ENCODE measurements at regions not wholly inside any gene's neighbourhood (a gene's known extent, or its start where the extent isn't known, plus 50 kb on each side); places are given as distances from the start of the nearest gene placed in this dataset.

DNA sequence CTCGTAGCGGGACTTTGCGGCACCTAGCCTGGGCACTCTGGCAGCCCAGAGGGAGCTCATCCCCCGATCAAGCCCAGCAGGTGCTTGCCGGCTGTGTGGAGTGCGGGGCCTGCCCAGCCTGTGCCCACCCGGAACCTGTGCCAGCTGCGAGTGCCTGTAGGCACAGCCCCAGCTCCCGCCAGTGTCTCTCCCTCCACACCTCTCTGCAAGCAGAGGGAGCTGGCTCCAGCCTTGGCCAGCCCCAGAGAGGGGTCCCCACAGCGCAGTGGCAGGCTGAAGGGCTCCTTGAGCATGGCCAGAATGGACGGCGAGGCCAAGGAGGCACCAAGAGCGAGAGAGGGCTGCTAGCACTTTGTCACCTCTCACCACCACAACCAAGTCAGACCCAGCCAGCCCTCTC lies 55.5 kb upstream of the C1QTNF9B start:
- Histone ChIP-seq H3K4me3 (no peak overlapping the region), H3K9me3 (no peaks in the 10 kb centered on the region), H3K27ac (no peak overlapping the region), H3K36me3 (no peaks in the 10 kb centered on the region), H3K27me3 (no peaks in the 10 kb centered on the region), H3K4me1 (ENCODE audit: insufficient read depth) (no peaks in the 10 kb centered on the region)
- no peak for DNase-seq
- intact Hi-C loops (cut with DNase I), result no loop called here
- TF ChIP-seq, protein P1, sequence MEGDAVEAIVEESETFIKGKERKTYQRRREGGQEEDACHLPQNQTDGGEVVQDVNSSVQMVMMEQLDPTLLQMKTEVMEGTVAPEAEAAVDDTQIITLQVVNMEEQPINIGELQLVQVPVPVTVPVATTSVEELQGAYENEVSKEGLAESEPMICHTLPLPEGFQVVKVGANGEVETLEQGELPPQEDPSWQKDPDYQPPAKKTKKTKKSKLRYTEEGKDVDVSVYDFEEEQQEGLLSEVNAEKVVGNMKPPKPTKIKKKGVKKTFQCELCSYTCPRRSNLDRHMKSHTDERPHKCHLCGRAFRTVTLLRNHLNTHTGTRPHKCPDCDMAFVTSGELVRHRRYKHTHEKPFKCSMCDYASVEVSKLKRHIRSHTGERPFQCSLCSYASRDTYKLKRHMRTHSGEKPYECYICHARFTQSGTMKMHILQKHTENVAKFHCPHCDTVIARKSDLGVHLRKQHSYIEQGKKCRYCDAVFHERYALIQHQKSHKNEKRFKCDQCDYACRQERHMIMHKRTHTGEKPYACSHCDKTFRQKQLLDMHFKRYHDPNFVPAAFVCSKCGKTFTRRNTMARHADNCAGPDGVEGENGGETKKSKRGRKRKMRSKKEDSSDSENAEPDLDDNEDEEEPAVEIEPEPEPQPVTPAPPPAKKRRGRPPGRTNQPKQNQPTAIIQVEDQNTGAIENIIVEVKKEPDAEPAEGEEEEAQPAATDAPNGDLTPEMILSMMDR (IDR thresholded peaks at IDR 0.05), result no peak
- TF ChIP-seq POLR2A (IDR thresholded peaks at IDR 0.05) (no peak), EP300 (IDR thresholded peaks at IDR 0.05) (no peak)
- WGBS, 3 donors, result 91 to 96% (median 95%) methylated on average over 13 of the region's 13 CpGs

DNA sequence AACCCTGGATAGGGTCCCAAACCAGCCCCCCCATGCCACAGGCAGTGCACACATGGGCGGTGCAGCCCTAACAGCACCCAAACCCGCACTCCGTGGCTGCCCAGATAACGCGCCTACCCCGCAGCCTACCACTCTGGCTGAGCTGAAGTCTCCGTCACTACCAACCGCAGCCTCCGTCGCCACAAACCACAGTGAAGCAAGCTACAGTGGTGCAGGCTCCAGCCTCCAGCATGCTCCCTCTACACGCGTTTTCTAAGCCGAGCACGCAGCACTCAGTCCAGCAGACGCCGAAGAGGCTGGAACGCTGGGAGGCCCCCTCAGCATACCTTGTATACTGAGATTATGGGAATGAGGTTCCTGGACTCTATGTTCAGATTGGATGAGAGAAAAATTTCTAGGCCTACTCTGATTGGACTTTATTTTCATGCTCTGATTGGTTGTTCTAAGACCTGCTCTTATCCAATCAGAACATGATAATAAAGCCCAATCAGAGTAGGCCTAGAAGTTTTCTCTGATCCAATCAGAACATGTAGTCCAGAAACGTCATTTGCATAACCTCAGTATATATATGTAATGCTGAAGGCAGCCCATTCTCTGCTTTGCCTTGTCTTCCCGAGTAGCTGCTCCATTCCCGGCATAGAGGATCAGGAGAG lies 56.7 kb upstream of the C1QTNF9B start:
- Histone ChIP-seq H3K36me3 (no peaks in the 10 kb centered on the region), H3K27me3 (no peaks in the 10 kb centered on the region), H3K9me3 (no peaks in the 10 kb centered on the region), H3K4me1 (ENCODE audit: insufficient read depth) (no peaks in the 10 kb centered on the region), H3K27ac (no peak overlapping the region), H3K4me3 (no peak overlapping the region)
- no peak for DNase-seq
- TF ChIP-seq POLR2A (IDR thresholded peaks at IDR 0.05) (no peak), EP300 (IDR thresholded peaks at IDR 0.05) (no peak)
- TF ChIP-seq, protein P1 (IDR thresholded peaks at IDR 0.05), result no peak
- 87 to 92% (median 88%) methylated on average over 20 of the region's 20 CpGs for WGBS, 3 donors
- intact Hi-C loops (cut with DNase I), result no loop called here

DNA sequence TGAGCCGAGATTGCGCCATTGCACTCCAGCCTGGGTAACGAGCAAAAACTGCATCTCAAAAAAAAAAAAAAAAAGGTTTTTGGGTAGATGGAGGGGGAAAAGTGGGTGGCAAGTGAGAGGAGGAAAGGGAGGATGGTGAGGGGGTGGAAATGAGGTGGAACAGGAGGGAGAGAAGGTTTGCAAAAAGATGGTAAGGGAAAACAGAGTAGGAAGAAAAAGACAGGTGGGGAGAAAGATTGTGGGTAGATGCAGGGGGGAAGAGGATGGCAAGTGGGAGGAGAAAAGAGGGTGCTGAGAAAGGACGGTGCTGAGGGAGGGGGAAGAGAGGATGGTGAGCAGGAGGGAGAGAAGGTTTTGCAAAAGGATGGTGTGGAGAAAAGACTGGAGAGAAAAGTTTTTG lies 57.8 kb upstream of the C1QTNF9B start:
- Histone ChIP-seq H3K4me3 (no peak overlapping the region), H3K27ac (no peak overlapping the region), H3K27me3 (no peaks in the 10 kb centered on the region), H3K36me3 (no peaks in the 10 kb centered on the region), H3K4me1 (ENCODE audit: insufficient read depth) (peaks cover 1% of the 10 kb centered on the region), H3K9me3 (no peaks in the 10 kb centered on the region)
- TF ChIP-seq POLR2A (IDR thresholded peaks at IDR 0.05) (no peak), EP300 (IDR thresholded peaks at IDR 0.05) (no peak)
- TF ChIP-seq, protein P1 (IDR thresholded peaks at IDR 0.05), result no peak
- DNase-seq, result no peak
- 78 to 92% (median 91%) methylated on average over 4 of the region's 4 CpGs for WGBS, 3 donors
- intact Hi-C loops (cut with DNase I), result no loop called here

DNA sequence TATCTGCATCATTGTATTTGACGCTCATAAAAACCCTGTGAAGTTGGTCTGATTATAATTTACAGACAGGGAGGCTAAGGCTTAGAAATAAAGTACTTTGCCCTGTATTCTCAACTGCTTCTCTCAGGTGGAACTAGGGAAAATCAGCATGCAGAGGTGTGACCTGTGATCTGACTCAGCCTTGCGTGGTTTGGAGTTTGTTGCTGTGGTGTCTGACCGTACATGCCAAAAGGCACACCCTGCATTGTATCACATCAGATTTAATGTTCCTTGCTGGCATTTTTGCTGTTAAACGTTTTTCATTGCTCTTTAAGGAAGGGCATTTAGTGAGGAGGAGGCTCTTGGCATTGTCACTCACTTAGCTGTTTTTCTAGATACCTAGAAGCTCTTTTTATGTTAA lies 58.8 kb upstream of the C1QTNF9B start:
- H3K4me1 ChIP-seq (ENCODE audit: insufficient read depth), result peaks cover 1% of the 10 kb centered on the region
- no peaks in the 10 kb centered on the region for H3K27me3 ChIP-seq
- TF ChIP-seq EP300 (IDR thresholded peaks at IDR 0.05), result no peak
- TF ChIP-seq, protein P1 (IDR thresholded peaks at IDR 0.05), result no peak
- TF ChIP-seq POLR2A (IDR thresholded peaks at IDR 0.05), result no peak
- WGBS, 3 donors, result 27 to 36% (median 30%) methylated on average over 4 of the region's 4 CpGs
- H3K4me3 ChIP-seq, result no peak overlapping the region
- intact Hi-C loops (cut with DNase I), result no loop called here
- H3K36me3 ChIP-seq, result no peaks in the 10 kb centered on the region
- no peak for DNase-seq
- no peaks in the 10 kb centered on the region for H3K9me3 ChIP-seq
- no peak overlapping the region for H3K27ac ChIP-seq

Measured in ovary (tissue), 7 donors.